Skin epidermis (tissue), 12 donors: ENCODE measurements at regions not wholly inside any gene's neighbourhood (a gene's known extent, or its start where the extent isn't known, plus 50 kb on each side); places are given as distances from the start of the nearest gene placed in this dataset.
"Not testable (repeated sequence)": the region's sequence is repeated elsewhere in the genome, so short reads cannot be mapped to it uniquely, and the experiment has no call there.

Experiments used
- H3K27ac ChIP-seq, 21 experiments: fragments of 200-600 bp; sonication (generic) in 11 of 21; one replicate each; pipeline ENCODE4 v1.5.0; 2020; ENCODE audit warnings: mild to moderate bottlenecking in 3 of 21, inconsistent platforms in 2 of 21, moderate library complexity in 2 of 21
- H3K4me3 ChIP-seq, 7 experiments: fragments of 200-600 bp; sonication (generic) in 2 of 7; one replicate each; pipeline ENCODE4 v1.5.0; 2020; ENCODE audit warnings: inconsistent platforms in 2 of 7, mild to moderate bottlenecking in 2 of 7, moderate library complexity in 1 of 7

- H3K4me3 ChIP-seq = no peak overlapping the region
- H3K27ac ChIP-seq = no peak overlapping the region
Observed at GRCh38 chr7:17103170-17103569, 195.3 kb upstream of the AHR start.

GRCh38 chr7:17103984-17104383, 194.5 kb upstream of the AHR start:
- Histone ChIP-seq H3K27ac (no peak overlapping the region), H3K4me3 (no peak overlapping the region)

GRCh38 chr7:17104419-17104818, 194.0 kb upstream of the AHR start:
- Histone ChIP-seq H3K27ac (no peak overlapping the region), H3K4me3 (no peak overlapping the region)

- no peak overlapping the region for H3K4me3 ChIP-seq
- no peak overlapping the region for H3K27ac ChIP-seq
Observed at GRCh38 chr7:17105701-17106100, 192.8 kb upstream of the AHR start.

- Histone ChIP-seq H3K27ac (no peak overlapping the region), H3K4me3 (no peak overlapping the region)
Observed at GRCh38 chr7:17108049-17108584, 190.3 kb upstream of the AHR start.

GRCh38 chr7:17109020-17109419, 189.4 kb upstream of the AHR start:
- Histone ChIP-seq H3K4me3 (no peak overlapping the region), H3K27ac (no peak overlapping the region)

GRCh38 chr7:17113770-17114169, 184.7 kb upstream of the AHR start:
- not testable (repeated sequence) for H3K4me3 ChIP-seq, H3K27ac ChIP-seq

- H3K27ac ChIP-seq = no peak overlapping the region
- H3K4me3 ChIP-seq = no peak overlapping the region
Observed at GRCh38 chr7:17118412-17118811, 180.0 kb upstream of the AHR start.

GRCh38 chr7:17120756-17121155, 177.7 kb upstream of the AHR start:
- no peak overlapping the region for H3K27ac ChIP-seq
- H3K4me3 ChIP-seq = no peak overlapping the region

- Histone ChIP-seq H3K27ac (no peak overlapping the region), H3K4me3 (no peak overlapping the region)
Observed at GRCh38 chr7:17121671-17122070, 176.8 kb upstream of the AHR start.

GRCh38 chr7:17123020-17123419, 175.4 kb upstream of the AHR start:
- Histone ChIP-seq H3K4me3 (no peak overlapping the region), H3K27ac (peak overlapping the region in 5 of 21 experiments; percentile 6 to 46 (median 31))

- Histone ChIP-seq H3K27ac (no peak overlapping the region), H3K4me3 (no peak overlapping the region)
Observed at GRCh38 chr7:17126413-17127268, 171.8 kb upstream of the AHR start.

- no peak overlapping the region for H3K4me3 ChIP-seq
- H3K27ac ChIP-seq = no peak overlapping the region
Observed at GRCh38 chr7:17129218-17129617, 169.2 kb upstream of the AHR start.

GRCh38 chr7:17130281-17131059, 168.0 kb upstream of the AHR start:
- H3K4me3 ChIP-seq = no peak overlapping the region

GRCh38 chr7:17131060-17131345, 167.4 kb upstream of the AHR start:
- Histone ChIP-seq H3K4me3 (no peak overlapping the region), H3K27ac (peak overlapping the region in 2 of 21 experiments; percentile 18 to 23)

More at GRCh38 chr7:17130281-17131059, 168.0 kb upstream of the AHR start:
- H3K27ac ChIP-seq = peak overlapping the region in 1 of 21 experiments; percentile 23

GRCh38 chr7:17131983-17132655, 166.3 kb upstream of the AHR start:
- Histone ChIP-seq H3K27ac (no peak overlapping the region), H3K4me3 (no peak overlapping the region)

- no peak overlapping the region for H3K27ac ChIP-seq
- no peak overlapping the region for H3K4me3 ChIP-seq
Observed at GRCh38 chr7:17132726-17133125, 165.7 kb upstream of the AHR start.

- H3K4me3 ChIP-seq = no peak overlapping the region
- H3K27ac ChIP-seq = no peak overlapping the region
Observed at GRCh38 chr7:17133977-17134376, 164.5 kb upstream of the AHR start.

- no peak overlapping the region for H3K4me3 ChIP-seq
- no peak overlapping the region for H3K27ac ChIP-seq
Observed at GRCh38 chr7:17134786-17135185, 163.7 kb upstream of the AHR start.

- Histone ChIP-seq H3K4me3 (no peak overlapping the region), H3K27ac (no peak overlapping the region)
Observed at GRCh38 chr7:17136126-17136525, 162.3 kb upstream of the AHR start.
